SK-N-SH treated with all-trans-retinoic acid at 6 μM for 48 hours (cell line): ENCODE measurements at regions not wholly inside any gene's neighbourhood (a gene's known extent, or its start where the extent isn't known, plus 50 kb on each side); places are given as distances from the start of the nearest gene placed in this dataset.

Experiments
- ATAC-seq: fragments of 200-7000 bp; cut with Tn5 transposase; 3 replicates; pipeline ENCODE4 v1.9.1; 2020; ENCODE audit warnings: mild to moderate bottlenecking, moderate library complexity
- BACH2 ChIP-seq: fragments of 250-450 bp; sonication (Bioruptor Pico); IDR thresholded peaks from 2 replicates; pipeline ENCODE4 v1.9.0; 2021; ENCODE audit warnings: mild to moderate bottlenecking, borderline replicate concordance
- CSDC2 ChIP-seq: fragments of 250-450 bp; sonication (Bioruptor Pico); IDR thresholded peaks from 2 replicates; pipeline ENCODE4 v1.5.0; 2020; ENCODE audit warnings: mild to moderate bottlenecking, moderate library complexity
- CSRNP3 ChIP-seq: fragments of 250-450 bp; sonication (Bioruptor Pico); IDR thresholded peaks from 2 replicates; pipeline ENCODE4 v1.5.1; 2021; ENCODE audit warnings: mild to moderate bottlenecking, moderate library complexity
- GLIS3 ChIP-seq: fragments of 250-450 bp; sonication (Bioruptor Pico); IDR thresholded peaks from 2 replicates; pipeline ENCODE4 v1.5.0; 2020; ENCODE audit warnings: mild to moderate bottlenecking, moderate library complexity
- ISL1 ChIP-seq: fragments of 250-450 bp; sonication (Bioruptor Pico); IDR thresholded peaks from 2 replicates; pipeline ENCODE4 v2.1.2; 2022; ENCODE audit warnings: mild to moderate bottlenecking, moderate library complexity
- OSR1 ChIP-seq: fragments of 250-450 bp; sonication (Bioruptor Pico); IDR thresholded peaks from 2 replicates; pipeline ENCODE4 v1.8.0; 2022; ENCODE audit warnings: moderate library complexity, mild to moderate bottlenecking, inconsistent platforms
- PPARA ChIP-seq: fragments of 250-450 bp; sonication (Bioruptor Pico); IDR thresholded peaks from 2 replicates; pipeline ENCODE4 v1.5.0; 2020; ENCODE audit warnings: mild to moderate bottlenecking, borderline replicate concordance
- RARB ChIP-seq: fragments of 250-450 bp; sonication (Bioruptor Pico); IDR thresholded peaks from 2 replicates; pipeline ENCODE4 v1.8.0; 2021; ENCODE audit warnings: mild to moderate bottlenecking, moderate library complexity
- SNAI2 ChIP-seq: fragments of 250-450 bp; sonication (Bioruptor Pico); IDR thresholded peaks from 2 replicates; pipeline ENCODE4 v1.5.0; 2020; ENCODE audit warnings: mild to moderate bottlenecking, moderate library complexity
- TCF4 ChIP-seq: fragments of 250-450 bp; sonication (Bioruptor Pico); IDR thresholded peaks from 2 replicates; pipeline ENCODE4 v1.8.0; 2021; ENCODE audit warnings: mild to moderate bottlenecking, moderate library complexity, borderline replicate concordance
- TOX ChIP-seq: fragments of 250-450 bp; sonication (Bioruptor Pico); IDR thresholded peaks from 2 replicates; pipeline ENCODE4 v1.8.0; 2021; ENCODE audit warnings: mild to moderate bottlenecking, moderate library complexity, borderline replicate concordance
- ZC3H10 ChIP-seq: fragments of 250-450 bp; sonication (Bioruptor Pico); IDR thresholded peaks from 2 replicates; pipeline ENCODE4 v1.5.1; 2021; ENCODE audit warnings: mild to moderate bottlenecking, moderate library complexity
- ZFP3 ChIP-seq: fragments of 250-450 bp; sonication (Bioruptor Pico); IDR thresholded peaks from 2 replicates; pipeline ENCODE4 v1.5.0; 2020; ENCODE audit warnings: mild to moderate bottlenecking, moderate library complexity
- ZNF565 ChIP-seq: fragments of 450-650 bp; formaldehyde crosslinking; conservative IDR thresholded peaks from 2 replicates; pipeline ENCODE4 v1.5.0; 2020; ENCODE audit warnings: low read depth, mild to moderate bottlenecking, moderate library complexity
- ZNF70 ChIP-seq: fragments of 450-650 bp; formaldehyde crosslinking; IDR thresholded peaks from 2 replicates; pipeline ENCODE4 v1.5.0; 2020; ENCODE audit warnings: mild to moderate bottlenecking, moderate library complexity
- ZNF8 ChIP-seq: fragments of 450-650 bp; formaldehyde crosslinking; IDR thresholded peaks from 2 replicates; pipeline ENCODE4 v1.5.0; 2020; ENCODE audit warnings: mild to moderate bottlenecking, moderate library complexity
- TF ChIP-seq, protein P1 (sequence below): fragments of 250-450 bp; sonication (Bioruptor Pico); IDR thresholded peaks from 2 replicates; pipeline ENCODE4 v1.8.0; 2020; ENCODE audit warnings: mild to moderate bottlenecking, moderate library complexity, borderline replicate concordance
- TF ChIP-seq, protein P2 (sequence below): fragments of 250-450 bp; sonication (Bioruptor Pico); IDR thresholded peaks from 2 replicates; pipeline ENCODE4 v1.8.0; 2021; ENCODE audit warnings: low read depth, mild to moderate bottlenecking, moderate library complexity, borderline replicate concordance
- TF ChIP-seq, protein P3 (sequence below): fragments of 250-450 bp; sonication (Bioruptor Pico); IDR thresholded peaks from 2 replicates; pipeline ENCODE4 v1.5.0; 2020; ENCODE audit warnings: mild to moderate bottlenecking, moderate library complexity

DNA sequence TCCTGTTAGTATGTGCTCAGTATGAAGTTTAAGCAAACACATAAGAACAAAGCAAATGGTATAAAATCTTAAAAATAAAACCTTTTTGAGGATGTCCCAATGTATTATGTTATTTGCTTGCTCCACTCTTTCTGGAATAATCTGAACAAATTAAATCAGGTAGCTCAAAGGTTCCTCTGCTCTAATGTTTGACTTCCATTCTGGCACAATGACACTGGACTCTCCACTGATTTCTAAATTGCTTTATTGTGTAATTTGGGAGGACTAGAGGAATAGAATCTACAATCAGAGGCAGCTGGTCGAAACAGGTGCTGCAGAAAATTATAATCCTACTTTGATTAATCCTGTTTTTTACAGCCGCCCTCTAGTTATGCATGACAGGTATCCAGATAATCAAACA, 523.7 kb upstream of the FOXG1 start:
- no peak for TF ChIP-seq ZFP3 (CRISPR knock-in tag)
- no peak for TF ChIP-seq ZC3H10 (CRISPR knock-in tag)
- TF ChIP-seq OSR1 (CRISPR knock-in tag), result no peak
- no peak for TF ChIP-seq ISL1 (CRISPR knock-in tag)
- TF ChIP-seq RARB (CRISPR knock-in tag), result no peak
- TF ChIP-seq, protein P1, sequence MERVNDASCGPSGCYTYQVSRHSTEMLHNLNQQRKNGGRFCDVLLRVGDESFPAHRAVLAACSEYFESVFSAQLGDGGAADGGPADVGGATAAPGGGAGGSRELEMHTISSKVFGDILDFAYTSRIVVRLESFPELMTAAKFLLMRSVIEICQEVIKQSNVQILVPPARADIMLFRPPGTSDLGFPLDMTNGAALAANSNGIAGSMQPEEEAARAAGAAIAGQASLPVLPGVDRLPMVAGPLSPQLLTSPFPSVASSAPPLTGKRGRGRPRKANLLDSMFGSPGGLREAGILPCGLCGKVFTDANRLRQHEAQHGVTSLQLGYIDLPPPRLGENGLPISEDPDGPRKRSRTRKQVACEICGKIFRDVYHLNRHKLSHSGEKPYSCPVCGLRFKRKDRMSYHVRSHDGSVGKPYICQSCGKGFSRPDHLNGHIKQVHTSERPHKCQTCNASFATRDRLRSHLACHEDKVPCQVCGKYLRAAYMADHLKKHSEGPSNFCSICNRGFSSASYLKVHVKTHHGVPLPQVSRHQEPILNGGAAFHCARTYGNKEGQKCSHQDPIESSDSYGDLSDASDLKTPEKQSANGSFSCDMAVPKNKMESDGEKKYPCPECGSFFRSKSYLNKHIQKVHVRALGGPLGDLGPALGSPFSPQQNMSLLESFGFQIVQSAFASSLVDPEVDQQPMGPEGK, result no peak
- no peak for TF ChIP-seq TOX (CRISPR knock-in tag)
- TF ChIP-seq, protein P2, sequence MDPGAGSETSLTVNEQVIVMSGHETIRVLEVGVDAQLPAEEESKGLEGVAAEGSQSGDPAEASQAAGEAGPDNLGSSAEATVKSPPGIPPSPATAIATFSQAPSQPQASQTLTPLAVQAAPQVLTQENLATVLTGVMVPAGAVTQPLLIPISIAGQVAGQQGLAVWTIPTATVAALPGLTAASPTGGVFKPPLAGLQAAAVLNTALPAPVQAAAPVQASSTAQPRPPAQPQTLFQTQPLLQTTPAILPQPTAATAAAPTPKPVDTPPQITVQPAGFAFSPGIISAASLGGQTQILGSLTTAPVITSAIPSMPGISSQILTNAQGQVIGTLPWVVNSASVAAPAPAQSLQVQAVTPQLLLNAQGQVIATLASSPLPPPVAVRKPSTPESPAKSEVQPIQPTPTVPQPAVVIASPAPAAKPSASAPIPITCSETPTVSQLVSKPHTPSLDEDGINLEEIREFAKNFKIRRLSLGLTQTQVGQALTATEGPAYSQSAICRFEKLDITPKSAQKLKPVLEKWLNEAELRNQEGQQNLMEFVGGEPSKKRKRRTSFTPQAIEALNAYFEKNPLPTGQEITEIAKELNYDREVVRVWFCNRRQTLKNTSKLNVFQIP, result no peak
- TF ChIP-seq, protein P3, sequence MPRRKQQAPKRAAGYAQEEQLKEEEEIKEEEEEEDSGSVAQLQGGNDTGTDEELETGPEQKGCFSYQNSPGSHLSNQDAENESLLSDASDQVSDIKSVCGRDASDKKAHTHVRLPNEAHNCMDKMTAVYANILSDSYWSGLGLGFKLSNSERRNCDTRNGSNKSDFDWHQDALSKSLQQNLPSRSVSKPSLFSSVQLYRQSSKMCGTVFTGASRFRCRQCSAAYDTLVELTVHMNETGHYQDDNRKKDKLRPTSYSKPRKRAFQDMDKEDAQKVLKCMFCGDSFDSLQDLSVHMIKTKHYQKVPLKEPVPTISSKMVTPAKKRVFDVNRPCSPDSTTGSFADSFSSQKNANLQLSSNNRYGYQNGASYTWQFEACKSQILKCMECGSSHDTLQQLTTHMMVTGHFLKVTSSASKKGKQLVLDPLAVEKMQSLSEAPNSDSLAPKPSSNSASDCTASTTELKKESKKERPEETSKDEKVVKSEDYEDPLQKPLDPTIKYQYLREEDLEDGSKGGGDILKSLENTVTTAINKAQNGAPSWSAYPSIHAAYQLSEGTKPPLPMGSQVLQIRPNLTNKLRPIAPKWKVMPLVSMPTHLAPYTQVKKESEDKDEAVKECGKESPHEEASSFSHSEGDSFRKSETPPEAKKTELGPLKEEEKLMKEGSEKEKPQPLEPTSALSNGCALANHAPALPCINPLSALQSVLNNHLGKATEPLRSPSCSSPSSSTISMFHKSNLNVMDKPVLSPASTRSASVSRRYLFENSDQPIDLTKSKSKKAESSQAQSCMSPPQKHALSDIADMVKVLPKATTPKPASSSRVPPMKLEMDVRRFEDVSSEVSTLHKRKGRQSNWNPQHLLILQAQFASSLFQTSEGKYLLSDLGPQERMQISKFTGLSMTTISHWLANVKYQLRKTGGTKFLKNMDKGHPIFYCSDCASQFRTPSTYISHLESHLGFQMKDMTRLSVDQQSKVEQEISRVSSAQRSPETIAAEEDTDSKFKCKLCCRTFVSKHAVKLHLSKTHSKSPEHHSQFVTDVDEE (CRISPR knock-in tag), result no peak
- ATAC-seq, result no peak

DNA sequence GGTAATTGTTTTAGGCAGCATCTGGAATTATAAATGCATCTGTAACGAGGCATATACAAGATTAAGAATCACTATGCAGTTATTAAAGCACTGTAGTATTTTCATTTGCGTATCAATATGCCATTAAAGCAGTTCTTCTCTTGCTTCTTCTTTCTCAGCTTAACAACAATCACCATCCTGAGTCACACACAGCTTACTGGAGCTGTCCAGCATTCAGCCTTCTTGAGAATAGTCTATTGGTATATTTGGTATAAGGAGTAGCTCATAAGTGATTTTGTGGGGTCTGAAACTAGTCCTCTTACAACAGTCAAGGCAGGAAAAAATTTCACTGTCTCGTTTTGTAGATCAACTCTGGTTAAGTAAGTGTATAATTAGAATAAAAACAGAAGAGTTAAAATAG, 523.0 kb upstream of the FOXG1 start:
- TF ChIP-seq TCF4 (CRISPR knock-in tag) (no peak), SNAI2 (CRISPR knock-in tag) (no peak), ZNF8 (no peak), BACH2 (CRISPR knock-in tag) (no peak), ZNF565 (CRISPR knock-in tag) (no peak), ZNF70 (CRISPR knock-in tag) (no peak), PPARA (no peak), GLIS3 (CRISPR knock-in tag) (no peak), CSDC2 (CRISPR knock-in tag) (no peak), CSRNP3 (CRISPR knock-in tag) (no peak), ISL1 (CRISPR knock-in tag) (no peak)
- TF ChIP-seq, protein P1, result no peak
- TF ChIP-seq, protein P3 (CRISPR knock-in tag), result no peak
- ATAC-seq, result no peak
